Chondrocyte (in vitro differentiated cells): ENCODE measurements at regions not wholly inside any gene's neighbourhood (a gene's known extent, or its start where the extent isn't known, plus 50 kb on each side); places are given as distances from the start of the nearest gene placed in this dataset.
"Not testable (repeated sequence)": the region's sequence is repeated elsewhere in the genome, so short reads cannot be mapped to it uniquely, and the experiment has no call there.

Experiments used
- DNase-seq: peaks from one replicate; pipeline ENCODE4 v3.0.0; 2021; ENCODE audit warnings: mixed read lengths, low spot score
- H3K27ac Mint-ChIP-seq: one replicate; pipeline ENCODE4 v1.8.0; 2021; ENCODE audit warnings: mild to moderate bottlenecking, moderate library complexity, mixed read lengths; ENCODE audit not compliant: unreplicated experiment
- H3K27me3 Mint-ChIP-seq: 2 replicates; pipeline ENCODE4 v1.8.0; 2021; ENCODE audit warnings: low read depth, mixed read lengths
- H3K36me3 Mint-ChIP-seq: 2 replicates; pipeline ENCODE4 v1.8.0; 2021; ENCODE audit warnings: low read depth, mixed read lengths
- H3K4me1 Mint-ChIP-seq: 2 replicates; pipeline ENCODE4 v1.8.0; 2021; ENCODE audit warnings: low read depth, mild to moderate bottlenecking, mixed read lengths
- H3K4me3 Mint-ChIP-seq: one replicate; pipeline ENCODE4 v1.8.0; 2021; ENCODE audit warnings: mild to moderate bottlenecking, moderate library complexity, mixed read lengths; ENCODE audit not compliant: unreplicated experiment
- H3K9me3 Mint-ChIP-seq: 2 replicates; pipeline ENCODE4 v1.8.0; 2021; ENCODE audit warnings: low read depth, mixed read lengths
- CTCF ChIP-seq: fragments of 200-600 bp; sonication (generic); IDR thresholded peaks from 2 replicates; pipeline ENCODE4 v1.5.0; 2021; ENCODE audit warnings: antibody characterized with exemption, mild to moderate bottlenecking, moderate library complexity

- Mint-ChIP-seq H3K4me1 (no peaks in the 10 kb centered on the region), H3K4me3 (no peak overlapping the region), H3K27ac (no peak overlapping the region), H3K36me3 (no peaks in the 10 kb centered on the region), H3K9me3 (peaks cover 2% of the 10 kb centered on the region), H3K27me3 (no peaks in the 10 kb centered on the region)
- DNase-seq, result no peak
- no peak for TF ChIP-seq CTCF
Observed at GRCh38 chr10:44116474-44116873, 268.4 kb downstream of the CXCL12 start.

GRCh38 chr10:44115516-44115915, 269.4 kb downstream of the CXCL12 start:
- DNase-seq, result no peak
- H3K27me3 Mint-ChIP-seq, result no peaks in the 10 kb centered on the region
- H3K27ac Mint-ChIP-seq, result no peak overlapping the region
- TF ChIP-seq CTCF, result no peak
- H3K4me3 Mint-ChIP-seq, result no peak overlapping the region
- H3K36me3 Mint-ChIP-seq, result peaks cover 5% of the 10 kb centered on the region
- peaks cover 11% of the 10 kb centered on the region for H3K9me3 Mint-ChIP-seq
- H3K4me1 Mint-ChIP-seq, result no peaks in the 10 kb centered on the region

GRCh38 chr10:44114441-44114840, 270.5 kb downstream of the CXCL12 start:
- H3K4me3 Mint-ChIP-seq, result no peak overlapping the region
- no peak for TF ChIP-seq CTCF
- peaks cover 8% of the 10 kb centered on the region for H3K36me3 Mint-ChIP-seq
- H3K27ac Mint-ChIP-seq, result no peak overlapping the region
- no peaks in the 10 kb centered on the region for H3K4me1 Mint-ChIP-seq
- H3K9me3 Mint-ChIP-seq, result peaks cover 14% of the 10 kb centered on the region
- DNase-seq, result no peak
- no peaks in the 10 kb centered on the region for H3K27me3 Mint-ChIP-seq

GRCh38 chr10:44112280-44112679, 272.6 kb downstream of the CXCL12 start:
- not testable (repeated sequence) for H3K27ac Mint-ChIP-seq, H3K4me1 Mint-ChIP-seq, DNase-seq, H3K27me3 Mint-ChIP-seq, H3K36me3 Mint-ChIP-seq, H3K4me3 Mint-ChIP-seq
- peaks cover 21% of the 10 kb centered on the region for H3K9me3 Mint-ChIP-seq

- H3K36me3 Mint-ChIP-seq, result peaks cover 3% of the 10 kb centered on the region
- no peak overlapping the region for H3K27ac Mint-ChIP-seq
- no peak for TF ChIP-seq CTCF
- no peaks in the 10 kb centered on the region for H3K4me1 Mint-ChIP-seq
- peaks cover 24% of the 10 kb centered on the region for H3K9me3 Mint-ChIP-seq
- no peak overlapping the region for H3K4me3 Mint-ChIP-seq
- DNase-seq, result no peak
- H3K27me3 Mint-ChIP-seq, result no peaks in the 10 kb centered on the region
Observed at GRCh38 chr10:44105696-44106095, 279.2 kb downstream of the CXCL12 start.

- Mint-ChIP-seq H3K27ac (no peak overlapping the region), H3K4me3 (no peak overlapping the region), H3K9me3 (peaks cover 9% of the 10 kb centered on the region), H3K4me1 (no peaks in the 10 kb centered on the region), H3K36me3 (no peaks in the 10 kb centered on the region), H3K27me3 (no peaks in the 10 kb centered on the region)
- TF ChIP-seq CTCF, result no peak
- no peak for DNase-seq
Observed at GRCh38 chr10:44102726-44103255, 282.1 kb downstream of the CXCL12 start.
